Endothelial cell of umbilical vein (primary cell): ENCODE measurements at regions not wholly inside any gene's neighbourhood (a gene's known extent, or its start where the extent isn't known, plus 50 kb on each side); places are given as distances from the start of the nearest gene placed in this dataset.

Experiments
- BruUV-seq: library from RNA; stranded (reverse); fragments of 400-500 nt; replicated peaks from 2 replicates; lab custom pipeline; 2021; lab: Mats Ljungman, UMichigan
- CTCF ChIA-PET: fragments of 300-600, 350-600 bp; sonication (Branson Sonifier 250); formaldehyde crosslinking; loops from one replicate; lab custom pipeline; 2021; ENCODE audit warnings: antibody characterized with exemption, inconsistent platforms; lab: Charles Lee
- POLR2A ChIA-PET: fragments of 300-600, 350-600 bp; sonication (Branson Sonifier 250); formaldehyde crosslinking; loops from one replicate; lab custom pipeline; 2021; ENCODE audit warnings: antibody characterized with exemption, inconsistent platforms; lab: Charles Lee
- DNase-seq: peaks from one replicate; pipeline ENCODE4 v3.0.0-alpha.2; 2011; ENCODE audit warnings: low read depth, low spot score
- FAIRE-seq: peaks from 2 replicates; lab custom pipeline; 2011; peaks lifted over from hg19 to GRCh38; lab: Jason Lieb, UNC
- H2AFZ ChIP-seq: 2 replicates; pipeline ENCODE4 v1.6.0; 2012; ENCODE audit warnings: low read depth, low read length, control low read depth, inconsistent platforms
- H3K27ac ChIP-seq: 2 replicates; pipeline ENCODE4 v1.5.1; 2011; ENCODE audit warnings: low read depth, mild to moderate bottlenecking, control low read depth, low read length, moderate library complexity; ENCODE audit not compliant: insufficient read depth
- H3K27me3 ChIP-seq, 2 experiments: 2 replicates each; pipeline versions ENCODE4 v1.6.0 to v1.6.1; 2011; ENCODE audit warnings: low read length in 2 of 2, mixed read lengths in 1 of 2; ENCODE audit not compliant: control insufficient read depth in 2 of 2, insufficient read depth in 2 of 2
- H3K36me3 ChIP-seq, 2 experiments: 2 replicates in 1 of 2; 3 replicates in 1 of 2; pipeline ENCODE4 v1.5.1; 2011; ENCODE audit warnings: low read length in 2 of 2, mild to moderate bottlenecking in 1 of 2, moderate library complexity in 1 of 2; ENCODE audit not compliant: control insufficient read depth in 2 of 2, insufficient read depth in 2 of 2; ENCODE audit errors: extremely low read depth in 1 of 2
- H3K4me1 ChIP-seq: 3 replicates; pipeline ENCODE4 v1.5.1; 2011; ENCODE audit warnings: mild to moderate bottlenecking, low read length; ENCODE audit not compliant: control insufficient read depth, insufficient read depth; ENCODE audit errors: extremely low read depth
- H3K4me2 ChIP-seq: 2 replicates; pipeline ENCODE4 v1.6.1; 2011; ENCODE audit warnings: low read length, control low read depth, mixed read lengths; ENCODE audit not compliant: insufficient read depth
- H3K4me3 ChIP-seq, 3 experiments: fragments of 200-600 bp in 1 of 3; sonication (generic), shearing (Covaris generic) in 1 of 3; replicated peaks in 1 of 3; 2 replicates each; pipeline ENCODE4 v1.5.1; 2011 to 2016; ENCODE audit warnings: control low read depth in 3 of 3, low read length in 3 of 3, mild to moderate bottlenecking in 2 of 3, inconsistent platforms in 1 of 3, low read depth in 1 of 3, moderate library complexity in 1 of 3; ENCODE audit not compliant: insufficient read depth in 1 of 3
- H3K79me2 ChIP-seq: 2 replicates; pipeline ENCODE4 v1.6.0; 2012; ENCODE audit warnings: low read length, inconsistent platforms; ENCODE audit not compliant: control insufficient read depth, insufficient read depth
- H3K9ac ChIP-seq: replicated peaks from 2 replicates; pipeline ENCODE3; 2011; ENCODE audit warnings: low read length, control low read depth; ENCODE audit not compliant: insufficient read depth; ENCODE audit errors: extremely low read depth
- H3K9me1 ChIP-seq: replicated peaks from 3 replicates; pipeline ENCODE4 v1.6.0; 2011; ENCODE audit warnings: mild to moderate bottlenecking, low read length; ENCODE audit not compliant: control insufficient read depth, insufficient read depth; ENCODE audit errors: extremely low read depth
- H3K9me3 ChIP-seq: replicated peaks from 2 replicates; pipeline ENCODE4 v1.5.1; 2012; ENCODE audit warnings: low read length, inconsistent platforms; ENCODE audit not compliant: control insufficient read depth, insufficient read depth
- H4K20me1 ChIP-seq: replicated peaks from 2 replicates; pipeline ENCODE3; 2011; ENCODE audit warnings: mild to moderate bottlenecking, low read length; ENCODE audit not compliant: control insufficient read depth, insufficient read depth; ENCODE audit errors: extremely low read depth
- CTCF ChIP-seq, 2 donors: IDR thresholded peaks; 1 replicate in 1 of 2; 2 replicates in 1 of 2; pipeline ENCODE4 v1.5.1; 2011; ENCODE audit warnings: low read length in 2 of 2, mild to moderate bottlenecking in 2 of 2, moderate library complexity in 2 of 2, control low read depth in 1 of 2, inconsistent platforms in 1 of 2, low read depth in 1 of 2; ENCODE audit not compliant: insufficient read depth in 1 of 2; ENCODE audit errors: extremely low read depth in 1 of 2
- EZH2 ChIP-seq: IDR thresholded peaks from 2 replicates; pipeline ENCODE4 v1.6.1; 2012; ENCODE audit warnings: borderline replicate concordance, low read depth, mild to moderate bottlenecking, moderate library complexity, low read length, inconsistent platforms; ENCODE audit not compliant: severe bottlenecking
- FOS ChIP-seq: IDR thresholded peaks from 2 replicates; pipeline ENCODE4 v1.6.1; 2011; ENCODE audit warnings: mild to moderate bottlenecking, low read length, moderate library complexity, borderline replicate concordance; ENCODE audit not compliant: insufficient read depth
- GATA2 ChIP-seq: IDR thresholded peaks from 2 replicates; pipeline ENCODE4 v1.7.0; 2011; ENCODE audit warnings: low read depth, mild to moderate bottlenecking, moderate library complexity, mixed read lengths, low read length; ENCODE audit not compliant: insufficient read length, insufficient read depth
- JUN ChIP-seq: IDR thresholded peaks from 2 replicates; pipeline ENCODE4 v1.6.1; 2011; ENCODE audit warnings: borderline replicate concordance, low read depth; ENCODE audit not compliant: insufficient read length, insufficient read depth
- MAX ChIP-seq: IDR thresholded peaks from 2 replicates; pipeline ENCODE4 v1.6.1; 2011; ENCODE audit not compliant: insufficient read depth, insufficient read length
- MYC ChIP-seq: IDR thresholded peaks from one replicate; pipeline ENCODE4 v1.6.1; 2011; ENCODE audit warnings: mild to moderate bottlenecking, low read depth, low read length
- POLR2A ChIP-seq: IDR thresholded peaks from 2 replicates; pipeline ENCODE4 v1.6.1; 2012; ENCODE audit warnings: low read depth, mild to moderate bottlenecking, control low read depth, low read length
- POLR2AphosphoS5 ChIP-seq: IDR thresholded peaks from 2 replicates; pipeline ENCODE4 v1.6.1; 2012; ENCODE audit warnings: low read depth, mild to moderate bottlenecking, control low read depth, low read length, moderate library complexity; ENCODE audit not compliant: insufficient read depth
- dilution Hi-C: fragments of 300-500 bp; cut with MboI; formaldehyde crosslinking; loops from one replicate; pipeline ENCODE4 v1.15.0; 2019; ENCODE audit warnings: low sequenced_read_pairs; ENCODE audit not compliant: extremely low pct_ligation_motif_present
- intact Hi-C: fragments of 100-400 bp; cut with micrococcal nuclease; formaldehyde crosslinking; loops from one replicate; pipeline ENCODE4 v1.10.0; 2022

- dilution Hi-C loops = no loop called here
- Histone ChIP-seq H3K79me2 (no peaks in the 10 kb centered on the region), H3K9me3 (no peaks in the 10 kb centered on the region), H3K27ac (no peak overlapping the region), H3K9ac (no peak overlapping the region), H3K27me3 (no peaks in the 10 kb centered on the region), H4K20me1 (no peaks in the 10 kb centered on the region), H3K9me1 (no peaks in the 10 kb centered on the region), H3K4me2 (no peak overlapping the region), H3K4me1 (no peaks in the 10 kb centered on the region), H2AFZ (no peak overlapping the region), H3K36me3 (no peaks in the 10 kb centered on the region), H3K4me3 (no peak overlapping the region)
- ChIA-PET CTCF (no interaction called here), POLR2A (no interaction called here)
- BruUV-seq = no TSS peak
- no peak for TF ChIP-seq CTCF (IDR thresholded peaks at IDR 0.05; ENCODE audit: extremely low read depth in 1 of 2, insufficient read depth in 1 of 2, low read depth in 1 of 2, low read length in 2 of 2)
- TF ChIP-seq POLR2AphosphoS5 = no peak
- no peak for TF ChIP-seq MAX
- no peak for TF ChIP-seq JUN
- TF ChIP-seq GATA2 = no peak
- no peak for TF ChIP-seq MYC
- TF ChIP-seq EZH2 = no peak
- no peak for TF ChIP-seq FOS
- TF ChIP-seq POLR2A = no peak
- intact Hi-C loops = no loop called here
- no peak for FAIRE-seq
- DNase-seq = no peak
Measured at GRCh38 chr5:121725450-121725849, 126.2 kb upstream of the FTMT start.
